ENCODE measurements at regions not wholly inside any gene's neighbourhood (a gene's known extent, or its start where the extent isn't known, plus 50 kb on each side); places are given as distances from the start of the nearest gene placed in this dataset.

DNA sequence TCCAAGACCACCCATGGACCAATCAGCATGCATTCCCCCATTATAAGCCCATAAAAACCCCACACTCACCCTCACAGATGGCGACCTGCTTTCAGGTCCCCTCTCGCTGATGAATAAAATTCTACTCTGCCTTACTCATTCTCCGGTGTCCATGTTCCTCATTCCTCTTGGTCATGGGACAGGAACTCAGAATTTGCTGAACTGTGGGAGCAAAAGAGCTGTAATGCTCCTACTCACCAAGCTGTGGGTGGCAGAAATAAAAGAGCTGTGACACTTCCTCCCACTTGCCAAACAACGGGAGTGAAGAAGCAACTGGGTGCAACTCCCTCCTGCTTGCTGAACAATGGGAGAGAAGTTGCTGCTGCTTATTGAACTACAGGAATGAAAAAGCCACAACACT lies 168.5 kb upstream of the PCDH18 start:
- peak overlapping the region; percentile 67 for H3K27ac Mint-ChIP-seq
- DNase-seq: no peak
- TF ChIP-seq CTCF (IDR thresholded peaks at IDR 0.05): no peak
- H3K4me1 Mint-ChIP-seq (ENCODE audit: low read depth): peaks cover 37% of the 10 kb centered on the region
- H3K4me3 Mint-ChIP-seq: no peak overlapping the region
- no peaks in the 10 kb centered on the region; the same call in 1 of the 2 replicates for H3K27me3 Mint-ChIP-seq (ENCODE audit: insufficient read depth)
- peaks cover 26% of the 10 kb centered on the region for H3K36me3 Mint-ChIP-seq (ENCODE audit: low read depth)
- peaks cover 7% of the 10 kb centered on the region for H3K9me3 Mint-ChIP-seq

- no peak overlapping the region for H3K4me3 Mint-ChIP-seq
- no peak for TF ChIP-seq CTCF (IDR thresholded peaks at IDR 0.05)
- no peak overlapping the region; the same call in 1 of the 2 replicates for H3K27ac Mint-ChIP-seq
- H3K36me3 Mint-ChIP-seq (ENCODE audit: low read depth): peaks cover 26% of the 10 kb centered on the region
- H3K27me3 Mint-ChIP-seq (ENCODE audit: insufficient read depth): no peaks in the 10 kb centered on the region; the same call in 1 of the 2 replicates
- no peak for DNase-seq
- peaks cover 37% of the 10 kb centered on the region for H3K4me1 Mint-ChIP-seq (ENCODE audit: low read depth)
- H3K9me3 Mint-ChIP-seq: peaks cover 7% of the 10 kb centered on the region
Observed at GRCh38 chr4:137700072-137700471, 167.8 kb upstream of the PCDH18 start.

DNA sequence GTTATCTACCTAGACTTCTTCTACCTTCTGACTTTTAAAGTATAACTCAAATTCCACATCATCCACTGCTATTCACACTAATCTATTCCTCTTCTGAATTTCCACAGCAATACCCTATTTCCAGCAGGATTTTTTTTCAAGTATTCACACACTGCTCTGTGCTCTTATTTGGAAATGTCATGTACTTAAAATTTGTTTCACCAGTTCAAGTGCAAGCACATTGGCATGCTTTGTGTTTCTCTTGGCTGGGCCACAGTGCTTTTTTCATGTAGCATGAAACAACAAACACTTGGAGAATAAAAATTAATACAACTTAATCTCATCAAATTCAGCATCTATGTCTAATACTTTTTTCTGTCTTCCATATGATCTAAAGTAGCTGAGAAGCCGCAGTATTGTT lies 161.8 kb upstream of the PCDH18 start:
- peak overlapping the region; percentile 22 for H3K27ac Mint-ChIP-seq
- H3K36me3 Mint-ChIP-seq (ENCODE audit: low read depth): peaks cover 8% of the 10 kb centered on the region; the same call in 1 of the 2 replicates
- peaks cover 24% of the 10 kb centered on the region for H3K4me1 Mint-ChIP-seq (ENCODE audit: low read depth)
- H3K27me3 Mint-ChIP-seq (ENCODE audit: insufficient read depth): no peaks in the 10 kb centered on the region
- H3K9me3 Mint-ChIP-seq: no peaks in the 10 kb centered on the region
- TF ChIP-seq CTCF (IDR thresholded peaks at IDR 0.05): no peak
- H3K4me3 Mint-ChIP-seq: peak overlapping the region; percentile 80; the same call in 1 of the 2 replicates
- DNase-seq: no peak

- H3K9me3 Mint-ChIP-seq: no peaks in the 10 kb centered on the region
- TF ChIP-seq CTCF (IDR thresholded peaks at IDR 0.05): no peak
- H3K27ac Mint-ChIP-seq: no peak overlapping the region
- no peaks in the 10 kb centered on the region for H3K27me3 Mint-ChIP-seq (ENCODE audit: insufficient read depth)
- peaks cover 24% of the 10 kb centered on the region for H3K4me1 Mint-ChIP-seq (ENCODE audit: low read depth)
- H3K36me3 Mint-ChIP-seq (ENCODE audit: low read depth): peaks cover 7% of the 10 kb centered on the region; the same call in 1 of the 2 replicates
- H3K4me3 Mint-ChIP-seq: no peak overlapping the region; the same call in 1 of the 2 replicates
- DNase-seq: no peak
Observed at GRCh38 chr4:137693641-137694040, 161.3 kb upstream of the PCDH18 start.

- TF ChIP-seq CTCF (IDR thresholded peaks at IDR 0.05): no peak
- Mint-ChIP-seq H3K27me3 (ENCODE audit: insufficient read depth) (no peaks in the 10 kb centered on the region), H3K4me1 (ENCODE audit: low read depth) (peaks cover 24% of the 10 kb centered on the region), H3K4me3 (no peak overlapping the region), H3K9me3 (no peaks in the 10 kb centered on the region), H3K27ac (no peak overlapping the region), H3K36me3 (ENCODE audit: low read depth) (no peaks in the 10 kb centered on the region)
- DNase-seq: no peak
Observed at GRCh38 chr4:137692205-137692604, 159.9 kb upstream of the PCDH18 start.

GRCh38 chr4:137688651-137689050 lies 156.4 kb upstream of the PCDH18 start:
- no peaks in the 10 kb centered on the region for H3K27me3 Mint-ChIP-seq (ENCODE audit: insufficient read depth)
- H3K4me1 Mint-ChIP-seq (ENCODE audit: low read depth): peaks cover 22% of the 10 kb centered on the region
- no peaks in the 10 kb centered on the region for H3K36me3 Mint-ChIP-seq (ENCODE audit: low read depth)
- no peaks in the 10 kb centered on the region for H3K9me3 Mint-ChIP-seq
- no peak for DNase-seq
- no peak overlapping the region for H3K4me3 Mint-ChIP-seq
- no peak for TF ChIP-seq CTCF (IDR thresholded peaks at IDR 0.05)
- H3K27ac Mint-ChIP-seq: no peak overlapping the region
